ENCODE measurements at regions not wholly inside any gene's neighbourhood (a gene's known extent, or its start where the extent isn't known, plus 50 kb on each side); places are given as distances from the start of the nearest gene placed in this dataset.

DNA sequence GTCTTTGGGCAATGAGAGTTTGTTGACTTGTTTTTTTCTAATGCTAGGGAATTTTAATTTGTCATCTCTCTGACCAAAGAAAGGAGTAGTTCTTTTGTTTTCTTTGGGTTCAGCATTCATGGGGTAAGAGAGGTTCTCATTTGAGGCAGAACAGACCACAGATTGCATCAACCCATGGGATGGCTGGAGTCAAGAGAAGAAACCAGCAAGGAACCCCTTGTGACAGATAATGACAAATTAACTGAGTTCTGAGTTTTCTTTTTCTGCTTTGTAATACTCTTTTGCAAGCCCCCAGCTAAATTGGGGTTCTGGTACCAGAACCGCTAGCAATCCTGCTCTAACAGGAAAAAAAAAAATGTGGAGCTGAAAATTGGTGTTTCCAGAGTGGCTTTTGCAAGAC lies 864.1 kb downstream of the DIAPH3 start:
- Histone ChIP-seq H3K36me3 (ENCODE audit: insufficient read depth, low read length) (no peaks in the 10 kb centered on the region), H2AFZ (ENCODE audit: low read length) (no peak overlapping the region), H3K9me2 (replicated peaks; ENCODE audit: low read depth, low read length) (no peaks in the 10 kb centered on the region), H3K4me1 (ENCODE audit: insufficient read depth, low read length, poor library complexity, severe bottlenecking) (no peaks in the 10 kb centered on the region), H3K9ac (ENCODE audit: low read depth, low read length, poor library complexity, severe bottlenecking) (no peak overlapping the region), H3K4me3 (ENCODE audit: low read length, poor library complexity, severe bottlenecking) (no peak overlapping the region), H3K4me2 (ENCODE audit: low read depth, low read length, poor library complexity, severe bottlenecking) (no peak overlapping the region), H3K27me3 (ENCODE audit: insufficient read depth, low read length, poor library complexity, severe bottlenecking) (no peaks in the 10 kb centered on the region), H3F3A (ENCODE audit: low read depth) (no peaks in the 10 kb centered on the region), H4K20me1 (ENCODE audit: insufficient read depth, low read length, poor library complexity, severe bottlenecking) (no peaks in the 10 kb centered on the region), H3K9me3 (ENCODE audit: insufficient read depth, low read depth, low read length) (no peaks in the 10 kb centered on the region), H3K79me2 (ENCODE audit: insufficient read depth, low read length) (no peaks in the 10 kb centered on the region)
- TF ChIP-seq, protein P1, sequence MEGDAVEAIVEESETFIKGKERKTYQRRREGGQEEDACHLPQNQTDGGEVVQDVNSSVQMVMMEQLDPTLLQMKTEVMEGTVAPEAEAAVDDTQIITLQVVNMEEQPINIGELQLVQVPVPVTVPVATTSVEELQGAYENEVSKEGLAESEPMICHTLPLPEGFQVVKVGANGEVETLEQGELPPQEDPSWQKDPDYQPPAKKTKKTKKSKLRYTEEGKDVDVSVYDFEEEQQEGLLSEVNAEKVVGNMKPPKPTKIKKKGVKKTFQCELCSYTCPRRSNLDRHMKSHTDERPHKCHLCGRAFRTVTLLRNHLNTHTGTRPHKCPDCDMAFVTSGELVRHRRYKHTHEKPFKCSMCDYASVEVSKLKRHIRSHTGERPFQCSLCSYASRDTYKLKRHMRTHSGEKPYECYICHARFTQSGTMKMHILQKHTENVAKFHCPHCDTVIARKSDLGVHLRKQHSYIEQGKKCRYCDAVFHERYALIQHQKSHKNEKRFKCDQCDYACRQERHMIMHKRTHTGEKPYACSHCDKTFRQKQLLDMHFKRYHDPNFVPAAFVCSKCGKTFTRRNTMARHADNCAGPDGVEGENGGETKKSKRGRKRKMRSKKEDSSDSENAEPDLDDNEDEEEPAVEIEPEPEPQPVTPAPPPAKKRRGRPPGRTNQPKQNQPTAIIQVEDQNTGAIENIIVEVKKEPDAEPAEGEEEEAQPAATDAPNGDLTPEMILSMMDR (conservative IDR thresholded peaks at IDR 0.05; ENCODE audit: low read length) = no peak
- TF ChIP-seq EZH2phosphoT487 (IDR thresholded peaks at IDR 0.05; ENCODE audit: borderline replicate concordance) = no peak

DNA sequence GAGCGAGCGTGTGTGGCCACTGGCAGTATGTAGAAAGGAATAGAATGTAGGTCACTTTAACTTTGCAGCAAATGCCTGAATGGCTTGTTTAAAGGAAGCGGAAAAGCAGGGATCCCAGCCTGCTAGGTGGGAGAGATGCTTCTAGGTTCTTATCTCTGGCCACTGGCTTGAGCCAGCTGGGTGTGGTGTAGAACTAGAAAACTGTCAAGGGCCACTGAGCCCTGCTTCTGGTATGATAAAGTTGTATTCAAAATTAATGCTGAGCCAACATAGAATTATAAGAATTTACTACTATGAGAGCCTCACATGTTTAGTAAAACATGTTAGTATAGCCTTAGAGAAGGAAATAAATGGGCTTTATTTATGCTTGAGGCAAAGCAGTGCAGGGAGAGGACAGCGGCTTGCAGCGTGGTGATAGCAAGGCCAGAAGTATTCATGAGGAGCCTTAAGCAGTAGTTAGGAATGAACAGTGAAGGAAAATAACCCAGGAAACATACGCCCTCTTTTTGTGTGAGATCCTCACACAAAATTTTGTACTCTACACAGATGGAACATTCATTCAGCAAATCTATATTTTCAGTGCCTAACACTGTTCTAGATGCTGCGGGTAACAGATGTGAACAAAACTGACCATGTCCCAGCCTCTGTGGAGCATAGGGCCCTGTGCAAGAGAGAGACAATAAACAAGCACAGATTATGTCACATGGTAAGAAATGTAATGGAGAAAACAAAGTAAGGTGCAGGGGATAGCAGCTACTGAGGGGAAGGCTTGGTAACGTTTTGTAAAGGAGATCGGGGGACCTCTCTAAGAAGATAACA lies 863.2 kb downstream of the DIAPH3 start:
- Histone ChIP-seq H3K4me1 (ENCODE audit: insufficient read depth, low read length, poor library complexity, severe bottlenecking) (no peaks in the 10 kb centered on the region), H3K9ac (ENCODE audit: low read depth, low read length, poor library complexity, severe bottlenecking) (no peak overlapping the region), H4K20me1 (ENCODE audit: insufficient read depth, low read length, poor library complexity, severe bottlenecking) (no peaks in the 10 kb centered on the region), H3K9me2 (replicated peaks; ENCODE audit: low read depth, low read length) (no peaks in the 10 kb centered on the region), H3K4me3 (ENCODE audit: low read length, poor library complexity, severe bottlenecking) (no peak overlapping the region), H3K79me2 (ENCODE audit: insufficient read depth, low read length) (no peaks in the 10 kb centered on the region), H3K36me3 (ENCODE audit: insufficient read depth, low read length) (no peaks in the 10 kb centered on the region), H3K4me2 (ENCODE audit: low read depth, low read length, poor library complexity, severe bottlenecking) (no peak overlapping the region), H3K9me3 (ENCODE audit: insufficient read depth, low read depth, low read length) (no peaks in the 10 kb centered on the region), H2AFZ (ENCODE audit: low read length) (no peak overlapping the region), H3K27me3 (ENCODE audit: insufficient read depth, low read length, poor library complexity, severe bottlenecking) (no peaks in the 10 kb centered on the region), H3F3A (ENCODE audit: low read depth) (no peaks in the 10 kb centered on the region)
- TF ChIP-seq, protein P1 (conservative IDR thresholded peaks at IDR 0.05; ENCODE audit: low read length) = no peak
- TF ChIP-seq EZH2phosphoT487 (IDR thresholded peaks at IDR 0.05; ENCODE audit: borderline replicate concordance) = no peak

DNA sequence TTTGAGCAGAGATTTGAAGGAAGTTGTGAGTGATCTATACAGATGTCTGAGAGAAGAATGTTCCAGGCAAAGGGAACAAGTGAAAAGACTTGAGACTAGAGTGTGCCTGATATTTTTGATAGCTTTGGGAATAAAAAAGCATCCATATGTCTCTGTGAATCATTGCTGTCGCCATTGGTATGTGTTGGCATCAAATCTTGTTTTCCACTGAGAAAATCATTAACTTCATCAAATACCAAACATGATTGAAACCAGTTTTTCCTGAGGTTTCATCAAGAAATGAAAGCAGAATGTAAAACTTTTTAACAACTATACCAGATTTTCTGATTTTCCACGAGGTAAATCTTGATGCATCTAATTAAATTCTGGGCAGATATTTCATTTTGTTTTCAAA lies 862.6 kb downstream of the DIAPH3 start:
- H3K36me3 ChIP-seq (ENCODE audit: insufficient read depth, low read length) = no peaks in the 10 kb centered on the region
- H2AFZ ChIP-seq (ENCODE audit: low read length) = no peak overlapping the region
- no peaks in the 10 kb centered on the region for H4K20me1 ChIP-seq (ENCODE audit: insufficient read depth, low read length, poor library complexity, severe bottlenecking)
- H3K4me2 ChIP-seq (ENCODE audit: low read depth, low read length, poor library complexity, severe bottlenecking) = no peak overlapping the region
- no peaks in the 10 kb centered on the region for H3K79me2 ChIP-seq (ENCODE audit: insufficient read depth, low read length)
- no peaks in the 10 kb centered on the region for H3K4me1 ChIP-seq (ENCODE audit: insufficient read depth, low read length, poor library complexity, severe bottlenecking)
- no peaks in the 10 kb centered on the region for H3K9me2 ChIP-seq (replicated peaks; ENCODE audit: low read depth, low read length)
- H3K27me3 ChIP-seq (ENCODE audit: insufficient read depth, low read length, poor library complexity, severe bottlenecking) = no peaks in the 10 kb centered on the region
- H3K9ac ChIP-seq (ENCODE audit: low read depth, low read length, poor library complexity, severe bottlenecking) = no peak overlapping the region
- H3K9me3 ChIP-seq (ENCODE audit: insufficient read depth, low read depth, low read length) = no peaks in the 10 kb centered on the region
- H3F3A ChIP-seq (ENCODE audit: low read depth) = no peaks in the 10 kb centered on the region
- H3K4me3 ChIP-seq (ENCODE audit: low read length, poor library complexity, severe bottlenecking) = no peak overlapping the region
- TF ChIP-seq EZH2phosphoT487 (IDR thresholded peaks at IDR 0.05; ENCODE audit: borderline replicate concordance) = no peak
- TF ChIP-seq, protein P1 (conservative IDR thresholded peaks at IDR 0.05; ENCODE audit: low read length) = no peak
